Spleen (tissue), 7 donors: ENCODE measurements at regions not wholly inside any gene's neighbourhood (a gene's known extent, or its start where the extent isn't known, plus 50 kb on each side); places are given as distances from the start of the nearest gene placed in this dataset.

Experiments
- POLR2A ChIP-seq, 3 donors: fragments of 450-650 bp; IDR thresholded peaks; one replicate each; pipeline ENCODE4 v1.5.1; 2017; ENCODE audit warnings: antibody characterized with exemption in 3 of 3, mild to moderate bottlenecking in 1 of 3
- TF ChIP-seq, protein P1 (sequence below), 11 experiments: fragments of 200-600 bp in 7 of 11; fragments of 450-650 bp in 4 of 11; sonication (generic) in 4 of 11; IDR thresholded peaks in 8 of 11; conservative IDR thresholded peaks in 3 of 11; 1 replicate in 7 of 11; 2 replicates in 4 of 11; pipeline versions ENCODE4 v1.4.0 to v1.8.0; 2016 to 2021; ENCODE audit warnings: antibody characterized with exemption in 11 of 11, inconsistent platforms in 4 of 11, mild to moderate bottlenecking in 1 of 11
- donor health status: DM: no; HTN: no; CAD: no; lungs with moderate emphysema.
- donor health status: DM: no; HTN: no; CAD: no.
- donor health status: DM: no; HTN: no; CAD: no.

DNA sequence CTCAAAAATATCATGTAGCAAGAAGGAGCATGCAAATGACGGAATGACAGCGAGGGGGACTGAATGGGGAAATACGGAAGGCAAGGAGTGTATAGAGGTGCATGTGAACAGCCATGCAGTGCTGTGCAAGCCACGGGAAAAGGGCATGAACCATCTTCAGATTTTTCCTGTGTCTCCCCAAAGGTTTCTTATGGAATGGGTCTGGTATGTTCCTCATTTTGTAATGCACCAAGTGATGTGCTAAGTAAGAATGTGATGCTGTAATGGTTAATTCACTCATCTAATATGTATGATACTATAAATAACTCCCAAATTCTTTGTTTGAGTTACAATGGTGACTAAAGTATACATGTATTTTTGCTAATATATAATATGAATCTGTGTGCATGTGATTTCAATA, 99.0 kb upstream of the DAB2 start:
- TF ChIP-seq, protein P1, sequence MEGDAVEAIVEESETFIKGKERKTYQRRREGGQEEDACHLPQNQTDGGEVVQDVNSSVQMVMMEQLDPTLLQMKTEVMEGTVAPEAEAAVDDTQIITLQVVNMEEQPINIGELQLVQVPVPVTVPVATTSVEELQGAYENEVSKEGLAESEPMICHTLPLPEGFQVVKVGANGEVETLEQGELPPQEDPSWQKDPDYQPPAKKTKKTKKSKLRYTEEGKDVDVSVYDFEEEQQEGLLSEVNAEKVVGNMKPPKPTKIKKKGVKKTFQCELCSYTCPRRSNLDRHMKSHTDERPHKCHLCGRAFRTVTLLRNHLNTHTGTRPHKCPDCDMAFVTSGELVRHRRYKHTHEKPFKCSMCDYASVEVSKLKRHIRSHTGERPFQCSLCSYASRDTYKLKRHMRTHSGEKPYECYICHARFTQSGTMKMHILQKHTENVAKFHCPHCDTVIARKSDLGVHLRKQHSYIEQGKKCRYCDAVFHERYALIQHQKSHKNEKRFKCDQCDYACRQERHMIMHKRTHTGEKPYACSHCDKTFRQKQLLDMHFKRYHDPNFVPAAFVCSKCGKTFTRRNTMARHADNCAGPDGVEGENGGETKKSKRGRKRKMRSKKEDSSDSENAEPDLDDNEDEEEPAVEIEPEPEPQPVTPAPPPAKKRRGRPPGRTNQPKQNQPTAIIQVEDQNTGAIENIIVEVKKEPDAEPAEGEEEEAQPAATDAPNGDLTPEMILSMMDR (IDR thresholded peaks at IDR 0.05 in 8 of 11, conservative IDR thresholded peaks at IDR 0.05 in 3 of 11), result no peak
- no peak for TF ChIP-seq POLR2A (IDR thresholded peaks at IDR 0.05)
